CD4-positive, CD25-positive, alpha-beta regulatory T cell (primary cell): ENCODE measurements at regions not wholly inside any gene's neighbourhood (a gene's known extent, or its start where the extent isn't known, plus 50 kb on each side); places are given as distances from the start of the nearest gene placed in this dataset.
"Not testable (repeated sequence)": the region's sequence is repeated elsewhere in the genome, so short reads cannot be mapped to it uniquely, and the experiment has no call there.

Source experiments
- ATAC-seq, 2 donors: fragments of 150-1000 bp; cut with Tn5 transposase; one replicate each; pipeline ENCODE4 v1.10.0; 2021; ENCODE audit warnings: low read depth in 2 of 2, moderate number of reproducible peaks in 2 of 2, moderate library complexity in 1 of 2
- DNase-seq, 3 donors: peaks; one replicate each; pipeline versions ENCODE4 v3.0.0 to v3.0.0-alpha.2; 2012 to 2022; ENCODE audit warnings: mixed read lengths in 1 of 3
- H3K27ac ChIP-seq: one replicate; pipeline ENCODE4 v1.7.0; 2013; ENCODE audit warnings: mild to moderate bottlenecking, low read length; ENCODE audit not compliant: insufficient read depth, poor library complexity, severe bottlenecking
- H3K27me3 ChIP-seq: one replicate; pipeline ENCODE4 v1.7.0; 2013; ENCODE audit warnings: low read length; ENCODE audit not compliant: control insufficient read depth, insufficient read depth
- H3K36me3 ChIP-seq: one replicate; pipeline ENCODE4 v1.7.0; 2013; ENCODE audit warnings: mild to moderate bottlenecking, low read length, moderate library complexity; ENCODE audit not compliant: control insufficient read depth, insufficient read depth
- H3K4me1 ChIP-seq: 2 replicates; pipeline ENCODE4 v1.7.0; 2013; ENCODE audit warnings: mild to moderate bottlenecking, low read length; ENCODE audit not compliant: insufficient read depth, control insufficient read depth, poor library complexity, severe bottlenecking
- H3K4me3 ChIP-seq: one replicate; pipeline ENCODE4 v1.7.0; 2013; ENCODE audit warnings: low read depth, mild to moderate bottlenecking, low read length, moderate library complexity
- H3K9me3 ChIP-seq, 2 experiments: 1 replicate in 1 of 2; 2 replicates in 1 of 2; pipeline ENCODE4 v1.7.0; 2013; ENCODE audit warnings: low read length in 2 of 2, mild to moderate bottlenecking in 1 of 2, moderate library complexity in 1 of 2; ENCODE audit not compliant: control insufficient read depth in 2 of 2
- H3K27ac Mint-ChIP-seq, 3 donors: one replicate each; pipeline ENCODE4 v1.8.0; 2020 to 2022; ENCODE audit warnings: mild to moderate bottlenecking in 3 of 3, mixed read lengths in 3 of 3, moderate library complexity in 2 of 3
- H3K27me3 Mint-ChIP-seq: one replicate; pipeline ENCODE4 v1.8.0; 2022; ENCODE audit warnings: mild to moderate bottlenecking, mixed read lengths
- H3K36me3 Mint-ChIP-seq: one replicate; pipeline ENCODE4 v1.8.0; 2020; ENCODE audit warnings: mixed read lengths
- H3K4me1 Mint-ChIP-seq, 4 donors: one replicate each; pipeline ENCODE4 v1.8.0; 2020 to 2022; ENCODE audit warnings: mixed read lengths in 4 of 4, mild to moderate bottlenecking in 1 of 4
- H3K4me3 Mint-ChIP-seq, 4 donors: one replicate each; pipeline ENCODE4 v1.8.0; 2020 to 2022; ENCODE audit warnings: mild to moderate bottlenecking in 4 of 4, mixed read lengths in 4 of 4, moderate library complexity in 3 of 4
- H3K9me3 Mint-ChIP-seq, 7 donors: one replicate each; pipeline ENCODE4 v1.8.0; 2020 to 2022; ENCODE audit warnings: mixed read lengths in 7 of 7, mild to moderate bottlenecking in 3 of 7, moderate library complexity in 2 of 7

DNA sequence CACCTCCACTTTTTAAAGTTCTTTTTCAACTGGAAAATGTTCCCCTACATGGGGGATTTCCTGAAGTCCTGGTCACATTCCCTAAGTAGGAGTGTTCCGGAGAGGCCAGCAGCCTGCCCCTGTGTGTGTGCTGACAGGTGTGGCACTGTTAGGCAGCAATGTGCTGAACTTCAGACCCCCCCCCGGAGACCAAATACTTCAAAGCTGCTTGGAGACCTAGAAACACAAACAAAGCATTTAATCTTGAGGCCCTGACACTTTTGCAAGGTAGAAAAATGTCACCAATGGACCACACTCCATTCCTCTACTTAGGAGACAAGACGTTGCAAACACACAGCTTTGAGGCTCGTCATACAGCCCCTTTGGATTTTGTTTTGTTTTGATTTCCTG lies 259.6 kb upstream of the CTNNB1 start:
- no peak overlapping the region for H3K27ac ChIP-seq
- Mint-ChIP-seq H3K36me3 (no peaks in the 10 kb centered on the region), H3K27me3 (peaks cover 6% of the 10 kb centered on the region), H3K4me3 (no peak overlapping the region), H3K27ac (no peak overlapping the region), H3K9me3 (peaks cover 0 to 6% (median 0%) of the 10 kb centered on the region in 7 donors), H3K4me1 (no peaks in the 10 kb centered on the region)
- H3K9me3 ChIP-seq = no peaks in the 10 kb centered on the region
- H3K27me3 ChIP-seq = no peaks in the 10 kb centered on the region
- DNase-seq = no peak
- no peaks in the 10 kb centered on the region for H3K36me3 ChIP-seq
- no peak for ATAC-seq
- H3K4me3 ChIP-seq = no peak overlapping the region
- H3K4me1 ChIP-seq = no peaks in the 10 kb centered on the region

GRCh38 chr3:40940651-40941050 lies 258.7 kb upstream of the CTNNB1 start:
- Histone ChIP-seq H3K36me3 (no peaks in the 10 kb centered on the region), H3K4me1 (no peaks in the 10 kb centered on the region), H3K4me3 (no peak overlapping the region), H3K9me3 (no peaks in the 10 kb centered on the region), H3K27me3 (no peaks in the 10 kb centered on the region), H3K27ac (no peak overlapping the region)
- peaks cover 0 to 9% (median 0%) of the 10 kb centered on the region in 7 donors for H3K9me3 Mint-ChIP-seq
- no peak overlapping the region for H3K4me3 Mint-ChIP-seq
- peaks cover 6% of the 10 kb centered on the region for H3K27me3 Mint-ChIP-seq
- no peak for ATAC-seq
- H3K27ac Mint-ChIP-seq = no peak overlapping the region
- H3K36me3 Mint-ChIP-seq = no peaks in the 10 kb centered on the region
- no peaks in the 10 kb centered on the region for H3K4me1 Mint-ChIP-seq
- DNase-seq = no peak

- not testable (repeated sequence) for H3K27me3 Mint-ChIP-seq, ATAC-seq, H3K36me3 Mint-ChIP-seq, H3K4me3 ChIP-seq, DNase-seq, H3K36me3 ChIP-seq, H3K4me1 Mint-ChIP-seq, H3K27me3 ChIP-seq, H3K27ac ChIP-seq, H3K9me3 ChIP-seq, H3K27ac Mint-ChIP-seq, H3K4me1 ChIP-seq, H3K4me3 Mint-ChIP-seq
- H3K9me3 Mint-ChIP-seq = peaks cover 0 to 13% (median 2%) of the 10 kb centered on the region in 7 donors
Observed at GRCh38 chr3:40947022-40947421, 252.3 kb upstream of the CTNNB1 start.

- not testable (repeated sequence) for DNase-seq, H3K27ac Mint-ChIP-seq, H3K36me3 ChIP-seq, H3K4me1 ChIP-seq, H3K27me3 ChIP-seq, H3K36me3 Mint-ChIP-seq, H3K27ac ChIP-seq, ATAC-seq, H3K9me3 ChIP-seq, H3K4me3 ChIP-seq, H3K4me1 Mint-ChIP-seq, H3K4me3 Mint-ChIP-seq, H3K27me3 Mint-ChIP-seq
- peaks cover 0 to 15% (median 6%) of the 10 kb centered on the region in 7 donors for H3K9me3 Mint-ChIP-seq
Observed at GRCh38 chr3:40949347-40949746, 250.0 kb upstream of the CTNNB1 start.

- H3K4me1 Mint-ChIP-seq = no peaks in the 10 kb centered on the region
- H3K4me1 ChIP-seq = no peaks in the 10 kb centered on the region
- H3K27me3 Mint-ChIP-seq = peaks cover 4% of the 10 kb centered on the region
- H3K4me3 ChIP-seq = no peak overlapping the region
- no peak overlapping the region for H3K4me3 Mint-ChIP-seq
- no peak for ATAC-seq
- H3K27ac Mint-ChIP-seq = no peak overlapping the region
- H3K9me3 ChIP-seq = peaks cover 0 to 3% of the 10 kb centered on the region in 2 experiments
- no peaks in the 10 kb centered on the region for H3K36me3 ChIP-seq
- no peak for DNase-seq
- H3K36me3 Mint-ChIP-seq = no peaks in the 10 kb centered on the region
- peaks cover 0 to 13% (median 6%) of the 10 kb centered on the region in 7 donors for H3K9me3 Mint-ChIP-seq
- H3K27me3 ChIP-seq = no peaks in the 10 kb centered on the region
- no peak overlapping the region for H3K27ac ChIP-seq
Observed at GRCh38 chr3:40951636-40952035, 247.7 kb upstream of the CTNNB1 start.

DNA sequence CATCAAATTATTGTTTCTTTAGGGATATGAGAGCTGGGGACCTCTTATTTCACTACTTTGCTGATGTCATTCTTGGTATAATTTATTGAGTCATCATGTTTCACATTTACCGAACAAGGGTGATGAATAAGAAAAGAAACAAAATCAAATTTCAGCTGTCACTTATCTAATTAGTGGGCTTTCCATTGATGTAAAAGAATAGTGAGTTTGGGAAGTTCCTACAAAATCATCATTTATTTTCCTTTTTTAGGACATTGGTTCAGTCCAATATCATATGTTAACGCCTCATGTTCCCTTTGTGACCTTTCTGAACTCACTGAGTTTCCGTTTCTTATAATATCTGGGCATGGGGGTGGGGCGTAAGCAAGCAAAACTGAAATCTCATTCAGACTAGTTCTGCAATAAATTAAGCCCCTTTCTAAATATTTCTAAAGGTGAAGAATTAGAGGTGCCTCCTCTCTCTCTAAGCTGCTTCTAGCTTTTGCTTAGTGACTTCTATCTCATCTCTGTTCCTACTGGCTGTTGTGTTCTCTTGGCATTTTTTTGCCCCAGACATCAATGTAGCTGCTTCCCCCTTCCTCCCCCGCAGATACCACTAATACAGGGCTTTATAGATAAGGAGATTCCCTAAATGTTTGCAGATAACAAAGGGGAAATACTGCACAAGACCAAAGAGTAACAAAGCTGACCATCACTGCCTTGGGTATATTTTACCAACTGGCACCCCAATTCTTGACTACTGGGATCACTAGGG lies 238.0 kb upstream of the CTNNB1 start:
- Histone ChIP-seq H3K4me3 (no peak overlapping the region), H3K4me1 (no peaks in the 10 kb centered on the region), H3K27me3 (no peaks in the 10 kb centered on the region), H3K9me3 (no peaks in the 10 kb centered on the region), H3K36me3 (no peaks in the 10 kb centered on the region), H3K27ac (no peak overlapping the region)
- Mint-ChIP-seq H3K36me3 (no peaks in the 10 kb centered on the region), H3K9me3 (peaks cover 0 to 17% (median 9%) of the 10 kb centered on the region in 7 donors), H3K4me1 (peaks cover 0 to 10% (median 5%) of the 10 kb centered on the region in 4 donors), H3K27ac (no peak overlapping the region), H3K4me3 (no peak overlapping the region), H3K27me3 (no peaks in the 10 kb centered on the region)
- DNase-seq (peak in 1 of 3 donors; percentile 26), ATAC-seq (no peak)

GRCh38 chr3:40962721-40963120 lies 236.6 kb upstream of the CTNNB1 start:
- Mint-ChIP-seq H3K9me3 (peaks cover 0 to 17% (median 7%) of the 10 kb centered on the region in 7 donors), H3K36me3 (no peaks in the 10 kb centered on the region)

GRCh38 chr3:40968666-40969065 lies 230.6 kb upstream of the CTNNB1 start:
- H3K4me3 ChIP-seq = no peak overlapping the region
- no peak overlapping the region for H3K4me3 Mint-ChIP-seq
- peaks cover 0 to 8% (median 3%) of the 10 kb centered on the region in 7 donors for H3K9me3 Mint-ChIP-seq
- DNase-seq (no peak), ATAC-seq (no peak)
- no peaks in the 10 kb centered on the region for H3K36me3 Mint-ChIP-seq
- H3K27ac Mint-ChIP-seq = no peak overlapping the region
- no peak overlapping the region for H3K27ac ChIP-seq
- no peaks in the 10 kb centered on the region for H3K9me3 ChIP-seq
- H3K27me3 Mint-ChIP-seq = no peaks in the 10 kb centered on the region
- H3K36me3 ChIP-seq = no peaks in the 10 kb centered on the region
- H3K4me1 ChIP-seq = peaks cover 11% of the 10 kb centered on the region
- peaks cover 9 to 26% (median 17%) of the 10 kb centered on the region in 4 donors for H3K4me1 Mint-ChIP-seq
- H3K27me3 ChIP-seq = no peaks in the 10 kb centered on the region

More at GRCh38 chr3:40962721-40963120, 236.6 kb upstream of the CTNNB1 start:
- Histone ChIP-seq H3K27ac (no peak overlapping the region), H3K4me3 (no peak overlapping the region), H3K36me3 (no peaks in the 10 kb centered on the region), H3K9me3 (no peaks in the 10 kb centered on the region), H3K27me3 (no peaks in the 10 kb centered on the region), H3K4me1 (no peaks in the 10 kb centered on the region)
- Mint-ChIP-seq H3K4me3 (no peak overlapping the region), H3K27me3 (no peaks in the 10 kb centered on the region), H3K27ac (no peak overlapping the region), H3K4me1 (peaks cover 0 to 14% (median 5%) of the 10 kb centered on the region in 4 donors)
- ATAC-seq (no peak), DNase-seq (no peak)
